Stimulated activated CD8-positive, alpha-beta memory T cell treated with anti-CD3 and anti-CD28 coated beads, Interleukin-2, amount 100 ng/mL, for 48 hours (primary cell): ENCODE measurements at regions not wholly inside any gene's neighbourhood (a gene's known extent, or its start where the extent isn't known, plus 50 kb on each side); places are given as distances from the start of the nearest gene placed in this dataset.
"Not testable (repeated sequence)": the region's sequence is repeated elsewhere in the genome, so short reads cannot be mapped to it uniquely, and the experiment has no call there.

Experiments
- DNase-seq, 2 donors: peaks; one replicate each; pipeline ENCODE4 v3.0.0-alpha.2; 2020; ENCODE audit warnings: low read depth in 2 of 2

- DNase-seq = no peak
Measured at GRCh38 chr13:44750630-44751029, 174.5 kb upstream of the TSC22D1 start.

GRCh38 chr13:44749906-44750305 lies 173.8 kb upstream of the TSC22D1 start:
- DNase-seq = no peak

- no peak for DNase-seq
Measured at GRCh38 chr13:44748439-44748838, 172.3 kb upstream of the TSC22D1 start.

GRCh38 chr13:44747179-44747578 lies 171.0 kb upstream of the TSC22D1 start:
- no peak for DNase-seq

- DNase-seq = no peak
Measured at GRCh38 chr13:44746690-44747089, 170.6 kb upstream of the TSC22D1 start.

GRCh38 chr13:44744880-44745633 lies 168.9 kb upstream of the TSC22D1 start:
- DNase-seq = no peak

GRCh38 chr13:44739539-44739938 lies 163.4 kb upstream of the TSC22D1 start:
- DNase-seq = no peak

GRCh38 chr13:44739120-44739519 lies 163.0 kb upstream of the TSC22D1 start:
- no peak for DNase-seq

DNA sequence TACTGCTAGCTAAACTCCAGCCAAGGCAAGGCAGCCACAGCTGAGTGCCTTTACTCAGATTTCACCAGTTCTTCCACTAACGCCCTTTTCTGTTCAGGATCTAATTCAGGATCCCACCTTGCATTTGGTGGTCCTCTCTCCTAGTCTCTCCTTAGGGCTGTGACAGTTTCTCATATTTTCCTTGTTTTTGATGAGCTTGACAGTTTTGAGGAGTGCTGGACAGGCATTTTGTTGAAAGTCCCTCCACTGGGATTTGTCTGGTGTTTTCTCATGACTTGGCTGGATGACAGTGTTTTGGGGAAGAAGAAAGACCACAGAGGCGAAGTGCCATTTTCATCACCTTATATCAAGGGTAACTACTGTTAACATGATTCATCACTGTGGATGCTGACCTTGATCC lies 162.3 kb upstream of the TSC22D1 start:
- no peak for DNase-seq

DNA sequence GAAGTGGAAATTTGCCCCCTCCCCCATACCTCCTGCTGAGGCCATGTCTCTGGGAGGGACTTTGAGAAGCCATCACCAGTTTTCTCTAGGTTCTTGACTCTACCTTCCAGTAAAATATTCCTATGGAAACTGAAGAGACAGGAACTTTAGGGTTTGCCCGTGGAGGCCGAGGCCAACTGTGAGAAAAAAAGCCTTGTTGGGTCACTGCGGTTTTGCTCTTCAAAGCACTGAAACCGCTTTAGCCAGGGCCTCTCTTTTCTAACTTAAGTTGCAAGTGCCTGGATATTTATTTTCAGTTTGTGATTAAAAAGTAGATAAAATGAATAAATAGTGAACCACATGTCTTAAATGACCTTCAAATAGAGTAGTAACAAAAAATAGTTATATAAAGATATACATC lies 159.7 kb upstream of the TSC22D1 start:
- DNase-seq = no peak

DNA sequence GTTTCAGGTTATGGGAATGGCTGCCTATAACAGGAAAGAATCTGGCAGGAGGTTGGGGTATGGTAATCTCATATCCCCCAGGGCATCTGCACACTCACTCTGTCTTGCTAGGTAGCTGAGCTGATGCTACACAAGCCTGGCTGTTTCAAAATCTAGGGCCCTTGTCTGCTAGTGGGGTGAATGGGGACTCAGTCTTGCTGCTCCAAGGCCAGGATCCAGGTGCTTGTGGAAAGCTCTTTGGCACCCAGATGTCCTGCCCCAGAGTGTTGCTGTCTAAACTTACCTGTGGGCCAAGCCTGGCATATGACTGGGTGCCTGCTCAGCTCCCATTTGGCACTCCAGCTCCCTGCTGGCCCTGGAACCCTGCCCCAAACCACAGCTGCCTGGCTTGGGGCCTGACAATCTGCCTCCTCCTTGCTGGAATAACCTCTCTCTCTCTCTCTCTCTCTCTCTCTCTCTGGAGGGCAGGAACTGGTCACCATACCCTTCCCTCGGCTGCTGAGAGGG lies 158.1 kb upstream of the TSC22D1 start:
- no peak for DNase-seq

DNA sequence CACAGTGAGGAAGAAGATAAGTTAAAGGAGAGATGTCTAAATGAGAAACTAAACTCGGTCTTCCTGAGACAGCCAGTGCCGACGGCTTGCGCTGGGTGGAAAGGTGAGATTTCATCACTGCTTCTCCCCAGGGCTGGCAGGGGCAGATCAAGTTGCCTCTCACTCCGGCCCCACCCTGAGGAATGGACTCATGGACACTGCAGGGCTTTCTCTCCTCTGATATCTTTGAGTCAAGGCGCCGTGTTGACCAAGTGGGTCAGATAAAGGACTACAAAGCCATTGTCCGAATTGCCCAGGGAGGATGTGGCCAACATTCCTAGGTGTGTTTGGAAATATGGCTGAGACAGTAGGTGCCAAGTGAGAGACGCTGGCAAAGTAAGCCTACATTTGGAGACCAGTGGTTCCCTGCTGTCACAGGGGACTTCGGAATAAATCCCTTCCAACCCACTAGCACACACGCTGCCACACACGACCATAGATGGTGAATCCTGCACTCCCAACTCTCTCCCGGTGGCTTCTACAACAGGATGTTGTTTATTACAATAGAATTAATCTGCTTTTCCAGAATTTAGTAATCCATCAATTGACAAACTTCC lies 156.5 kb upstream of the TSC22D1 start:
- DNase-seq = no peak

DNA sequence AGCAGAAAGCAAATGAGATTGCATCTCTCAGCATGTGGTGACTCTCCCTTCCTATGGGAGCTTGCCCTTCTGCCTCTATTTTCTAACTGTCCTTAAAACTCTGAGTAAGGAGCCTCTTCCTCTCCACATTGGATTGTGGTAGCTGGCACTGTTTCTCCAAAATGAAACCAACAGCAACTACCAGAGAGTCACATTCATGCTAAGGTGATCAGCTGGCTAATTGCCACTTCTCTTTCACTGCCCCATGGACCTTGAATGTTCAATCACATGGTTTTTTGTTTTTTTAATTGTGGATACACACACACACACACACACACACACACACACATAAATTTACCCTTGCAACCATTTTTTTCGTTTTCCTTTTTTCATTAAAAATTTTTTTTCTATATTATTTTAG lies 154.7 kb upstream of the TSC22D1 start:
- no peak for DNase-seq

GRCh38 chr13:44730099-44730498 lies 154.0 kb upstream of the TSC22D1 start:
- DNase-seq = no peak

DNA sequence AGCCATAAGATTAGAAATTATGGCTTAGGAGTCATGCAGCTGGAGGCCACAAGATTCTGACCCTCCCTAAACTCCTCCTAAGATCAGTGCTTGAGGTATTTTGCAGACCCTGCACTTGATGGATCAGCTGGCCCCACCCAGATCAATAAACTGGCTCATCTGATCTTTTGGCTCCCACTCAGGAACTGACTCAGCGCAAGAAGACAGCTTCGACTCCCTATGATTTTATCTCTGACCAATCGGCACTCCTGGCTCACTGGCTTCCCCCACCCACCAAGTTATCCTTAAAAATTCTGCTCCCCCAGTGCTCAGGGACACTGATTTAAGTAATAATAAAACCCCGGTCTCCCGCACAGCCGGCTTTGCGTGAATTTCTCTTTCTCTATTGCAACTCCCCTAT lies 151.5 kb upstream of the TSC22D1 start:
- DNase-seq = not testable (repeated sequence)

- no peak for DNase-seq
Measured at GRCh38 chr13:44726778-44727177, 150.6 kb upstream of the TSC22D1 start.

DNA sequence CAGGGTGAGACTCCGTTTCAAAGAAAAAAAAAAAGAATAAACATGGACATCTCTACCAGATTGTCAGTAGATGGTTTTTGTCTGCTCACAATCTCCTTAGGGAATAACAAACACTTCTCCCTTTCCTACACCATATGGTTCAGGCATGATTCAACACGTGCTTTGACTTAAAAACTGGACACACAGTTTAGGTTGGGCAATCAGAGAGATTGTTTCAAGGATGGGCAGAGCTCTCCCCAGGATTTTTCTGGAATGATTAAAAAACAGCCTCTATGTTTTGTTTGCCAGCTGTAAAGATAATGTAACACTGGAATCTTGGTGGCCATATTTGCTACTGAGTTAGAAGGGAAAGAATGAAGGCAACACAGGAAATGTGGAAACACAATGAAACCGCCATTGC lies 150.1 kb upstream of the TSC22D1 start:
- no peak for DNase-seq

DNA sequence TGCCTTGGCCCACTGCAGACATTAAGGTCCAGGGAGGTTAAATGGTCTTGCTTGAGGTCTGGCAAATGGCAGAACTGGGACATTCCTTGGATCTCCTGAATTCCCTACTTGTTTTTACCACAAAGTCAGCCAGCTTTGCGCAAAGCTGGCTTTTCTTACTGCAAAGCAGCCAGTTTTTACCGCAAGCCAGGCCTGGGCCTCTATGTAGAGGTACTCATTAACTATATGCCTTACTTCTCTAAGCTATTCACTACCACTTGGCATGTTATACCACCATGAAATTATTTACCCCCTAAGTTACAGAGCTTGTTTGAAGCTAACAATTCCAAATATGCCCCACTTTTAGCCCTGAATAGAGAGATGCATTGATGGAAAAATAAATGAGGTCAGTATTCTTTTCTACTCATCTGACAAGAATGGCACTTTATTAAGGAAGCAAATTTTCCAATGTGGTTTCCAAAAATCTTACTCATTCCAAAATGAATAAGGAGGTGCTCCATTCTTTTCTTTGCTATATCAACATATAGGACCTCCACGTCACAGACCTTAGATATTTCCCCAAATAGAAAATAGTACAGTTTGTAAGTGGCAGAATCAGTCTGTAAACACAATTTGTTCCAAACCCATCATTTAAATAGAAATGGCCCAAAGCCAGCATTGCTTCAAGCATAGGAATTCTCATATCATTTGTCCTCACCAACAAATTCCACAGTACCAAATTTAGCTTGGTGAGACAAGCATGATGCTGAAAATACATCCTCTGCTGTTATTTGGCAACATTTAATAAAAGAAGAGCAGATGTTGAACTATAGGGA lies 143.9 kb upstream of the TSC22D1 start:
- DNase-seq = no peak

DNA sequence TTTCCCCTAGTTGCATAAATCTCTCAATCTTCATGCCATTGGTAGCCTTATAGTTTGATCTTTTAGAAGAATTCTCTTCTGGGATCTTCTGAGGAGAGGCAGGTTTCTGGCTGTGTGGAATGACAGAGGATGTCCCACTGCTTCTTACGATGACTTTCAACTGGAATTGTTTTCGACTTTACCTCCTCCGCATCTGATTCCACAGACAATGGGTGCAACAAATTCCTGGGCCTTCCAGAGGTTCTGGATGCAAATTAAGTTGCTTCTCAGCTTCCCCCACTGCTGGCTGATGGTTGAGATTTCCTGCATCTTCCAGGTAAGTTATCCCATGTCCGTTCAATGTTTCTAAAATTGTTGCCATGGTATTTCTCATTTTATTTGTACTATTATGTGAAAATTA lies 142.3 kb upstream of the TSC22D1 start:
- no peak for DNase-seq

- no peak for DNase-seq
Measured at GRCh38 chr13:44715287-44716230, 139.4 kb upstream of the TSC22D1 start.

DNA sequence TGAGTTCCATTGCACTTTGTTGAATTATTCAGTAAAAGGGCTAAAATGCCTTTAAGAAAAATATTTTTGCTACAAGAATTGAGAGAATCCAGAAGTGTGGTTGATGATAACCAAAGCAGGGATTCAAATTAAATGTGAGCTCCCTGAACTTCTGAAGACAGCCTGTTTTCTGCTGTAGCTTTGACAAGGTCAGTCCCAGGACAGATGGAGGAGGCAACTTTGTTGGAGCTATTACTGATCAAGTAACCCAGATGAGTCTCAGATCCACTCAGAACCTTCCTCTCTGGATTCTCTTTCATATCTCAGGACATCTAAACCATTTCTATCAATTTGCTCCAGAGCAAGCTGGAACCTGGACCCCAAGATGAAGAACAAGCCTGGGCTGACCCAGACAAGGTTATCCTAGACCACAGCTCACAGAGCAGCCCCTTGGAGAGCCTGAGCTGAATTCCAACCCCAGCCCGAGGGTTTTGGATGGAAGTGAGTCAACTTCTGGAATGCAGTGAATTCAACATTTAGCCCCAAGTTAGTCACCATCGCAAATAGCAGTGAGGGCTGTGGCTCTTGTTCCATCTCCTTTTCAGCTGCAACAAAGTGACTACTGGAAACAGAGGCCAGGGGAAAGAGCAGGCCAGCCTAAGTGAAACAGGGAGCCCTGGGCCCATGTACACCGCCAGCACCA lies 137.8 kb upstream of the TSC22D1 start:
- DNase-seq = no peak
